Effector memory CD4-positive, alpha-beta T cell (primary cell): ENCODE measurements at regions not wholly inside any gene's neighbourhood (a gene's known extent, or its start where the extent isn't known, plus 50 kb on each side); places are given as distances from the start of the nearest gene placed in this dataset.

Experiments
- DNase-seq, 3 donors: peaks; one replicate each; pipeline ENCODE4 v3.0.0-alpha.2; 2020
- H3K27ac ChIP-seq: 2 replicates; pipeline ENCODE4 v1.7.0; 2013; ENCODE audit warnings: mild to moderate bottlenecking, low read length, moderate library complexity; ENCODE audit not compliant: insufficient read depth, poor library complexity, severe bottlenecking
- H3K27me3 ChIP-seq: replicated peaks from 2 replicates; pipeline ENCODE4 v1.7.0; 2013; ENCODE audit warnings: mild to moderate bottlenecking, low read length; ENCODE audit not compliant: insufficient read depth, control insufficient read depth, poor library complexity, severe bottlenecking
- H3K36me3 ChIP-seq: 2 replicates; pipeline ENCODE4 v1.7.0; 2013; ENCODE audit warnings: mild to moderate bottlenecking, low read length, moderate library complexity; ENCODE audit not compliant: control insufficient read depth, insufficient read depth
- H3K4me1 ChIP-seq: 2 replicates; pipeline ENCODE4 v1.7.0; 2013; ENCODE audit warnings: low read length, mild to moderate bottlenecking; ENCODE audit not compliant: control insufficient read depth, insufficient read depth, poor library complexity, severe bottlenecking
- H3K4me3 ChIP-seq: 2 replicates; pipeline ENCODE4 v1.7.0; 2013; ENCODE audit warnings: low read length, low read depth, mild to moderate bottlenecking; ENCODE audit not compliant: insufficient read depth, poor library complexity, severe bottlenecking
- H3K9me3 ChIP-seq: 2 replicates; pipeline ENCODE4 v1.7.0; 2013; ENCODE audit warnings: mild to moderate bottlenecking, low read length, moderate library complexity; ENCODE audit not compliant: control insufficient read depth

GRCh38 chr10:63727636-63728035 lies 206.4 kb downstream of the REEP3 start:
- DNase-seq: no peak
- no peaks in the 10 kb centered on the region for H3K4me1 ChIP-seq
- no peaks in the 10 kb centered on the region for H3K9me3 ChIP-seq
- no peak overlapping the region for H3K4me3 ChIP-seq
- H3K27me3 ChIP-seq: peaks cover 6% of the 10 kb centered on the region
- H3K36me3 ChIP-seq: no peaks in the 10 kb centered on the region
- no peak overlapping the region for H3K27ac ChIP-seq

GRCh38 chr10:63735305-63735704 lies 214.1 kb downstream of the REEP3 start:
- Histone ChIP-seq H3K36me3 (no peaks in the 10 kb centered on the region), H3K27me3 (no peaks in the 10 kb centered on the region), H3K27ac (no peak overlapping the region), H3K4me3 (no peak overlapping the region), H3K9me3 (no peaks in the 10 kb centered on the region), H3K4me1 (no peaks in the 10 kb centered on the region)
- no peak for DNase-seq

- no peaks in the 10 kb centered on the region for H3K27me3 ChIP-seq
- no peak overlapping the region for H3K27ac ChIP-seq
- H3K4me3 ChIP-seq: no peak overlapping the region
- H3K9me3 ChIP-seq: no peaks in the 10 kb centered on the region
- no peak for DNase-seq
- no peaks in the 10 kb centered on the region for H3K36me3 ChIP-seq
- H3K4me1 ChIP-seq: no peaks in the 10 kb centered on the region
Measured at GRCh38 chr10:63738410-63738809, 217.2 kb downstream of the REEP3 start.

- no peaks in the 10 kb centered on the region for H3K36me3 ChIP-seq
- no peak overlapping the region for H3K4me3 ChIP-seq
- H3K27ac ChIP-seq: no peak overlapping the region
- H3K9me3 ChIP-seq: no peaks in the 10 kb centered on the region
- H3K27me3 ChIP-seq: no peaks in the 10 kb centered on the region
- H3K4me1 ChIP-seq: no peaks in the 10 kb centered on the region
- no peak for DNase-seq
Measured at GRCh38 chr10:63744060-63744941, 223.1 kb downstream of the REEP3 start.

- Histone ChIP-seq H3K4me1 (no peaks in the 10 kb centered on the region), H3K27me3 (no peaks in the 10 kb centered on the region), H3K4me3 (no peak overlapping the region), H3K27ac (no peak overlapping the region), H3K9me3 (no peaks in the 10 kb centered on the region), H3K36me3 (no peaks in the 10 kb centered on the region)
- DNase-seq: no peak
Measured at GRCh38 chr10:63749915-63750314, 228.7 kb downstream of the REEP3 start.

GRCh38 chr10:63751836-63752235 lies 230.6 kb downstream of the REEP3 start:
- no peaks in the 10 kb centered on the region for H3K9me3 ChIP-seq
- no peak overlapping the region for H3K27ac ChIP-seq
- no peaks in the 10 kb centered on the region for H3K27me3 ChIP-seq
- no peaks in the 10 kb centered on the region for H3K4me1 ChIP-seq
- H3K36me3 ChIP-seq: no peaks in the 10 kb centered on the region
- no peak overlapping the region for H3K4me3 ChIP-seq
- DNase-seq: no peak

GRCh38 chr10:63752318-63752717 lies 231.1 kb downstream of the REEP3 start:
- H3K36me3 ChIP-seq: no peaks in the 10 kb centered on the region
- no peak overlapping the region for H3K4me3 ChIP-seq
- H3K27ac ChIP-seq: no peak overlapping the region
- H3K9me3 ChIP-seq: no peaks in the 10 kb centered on the region
- H3K4me1 ChIP-seq: no peaks in the 10 kb centered on the region
- no peaks in the 10 kb centered on the region for H3K27me3 ChIP-seq
- DNase-seq: no peak

- H3K36me3 ChIP-seq: no peaks in the 10 kb centered on the region
- no peak for DNase-seq
- no peak overlapping the region for H3K27ac ChIP-seq
- no peak overlapping the region for H3K4me3 ChIP-seq
- no peaks in the 10 kb centered on the region for H3K9me3 ChIP-seq
- H3K4me1 ChIP-seq: no peaks in the 10 kb centered on the region
- no peaks in the 10 kb centered on the region for H3K27me3 ChIP-seq
Measured at GRCh38 chr10:63753808-63754207, 232.6 kb downstream of the REEP3 start.

GRCh38 chr10:63755441-63755840 lies 234.2 kb downstream of the REEP3 start:
- no peak overlapping the region for H3K4me3 ChIP-seq
- no peaks in the 10 kb centered on the region for H3K27me3 ChIP-seq
- no peaks in the 10 kb centered on the region for H3K9me3 ChIP-seq
- no peak overlapping the region for H3K27ac ChIP-seq
- H3K36me3 ChIP-seq: no peaks in the 10 kb centered on the region
- DNase-seq: no peak
- H3K4me1 ChIP-seq: no peaks in the 10 kb centered on the region

- Histone ChIP-seq H3K27me3 (no peaks in the 10 kb centered on the region), H3K9me3 (no peaks in the 10 kb centered on the region), H3K4me3 (no peak overlapping the region), H3K27ac (no peak overlapping the region), H3K36me3 (no peaks in the 10 kb centered on the region), H3K4me1 (no peaks in the 10 kb centered on the region)
- DNase-seq: no peak
Measured at GRCh38 chr10:63757067-63757466, 235.9 kb downstream of the REEP3 start.
